H1 (cell line): ENCODE measurements at regions not wholly inside any gene's neighbourhood (a gene's known extent, or its start where the extent isn't known, plus 50 kb on each side); places are given as distances from the start of the nearest gene placed in this dataset.

Experiments
- CTCF ChIA-PET: fragments of 300-600 bp; sonication (Branson Sonifier 250); formaldehyde crosslinking; loops from one replicate; lab custom pipeline; 2021; ENCODE audit not compliant: partially characterized antibody; lab: Charles Lee
- POLR2A ChIA-PET: fragments of 300-600 bp; sonication (Branson Sonifier 250); formaldehyde crosslinking; loops from one replicate; lab custom pipeline; 2021; ENCODE audit warnings: inconsistent platforms; ENCODE audit not compliant: partially characterized antibody; lab: Charles Lee
- DNase-seq, 2 experiments: peaks; one replicate each; pipeline versions ENCODE4 v3.0.0 to v3.0.0-alpha.2; 2010 to 2022; ENCODE audit warnings: low spot score in 2 of 2, low read depth in 1 of 2, mixed read lengths in 1 of 2
- FAIRE-seq: peaks from 2 replicates; lab custom pipeline; 2011; peaks lifted over from hg19 to GRCh38; lab: Jason Lieb, UNC
- H2AFZ ChIP-seq: 2 replicates; pipeline ENCODE4 v1.8.1; 2012; ENCODE audit warnings: low read length, inconsistent platforms
- H2AK5ac ChIP-seq: 2 replicates; pipeline ENCODE4 v1.6.1; 2013; ENCODE audit warnings: low read depth, low read length
- H2BK120ac ChIP-seq: replicated peaks from 2 replicates; pipeline ENCODE3; 2013; ENCODE audit warnings: low read depth, low read length, inconsistent platforms
- H2BK12ac ChIP-seq: 2 replicates; pipeline ENCODE4 v1.6.1; 2013; ENCODE audit warnings: low read depth, low read length
- H2BK15ac ChIP-seq: 2 replicates; pipeline ENCODE4 v1.6.1; 2013; ENCODE audit warnings: low read length
- H2BK20ac ChIP-seq: 2 replicates; pipeline ENCODE4 v1.6.1; 2013; ENCODE audit warnings: low read length
- H2BK5ac ChIP-seq: 2 replicates; pipeline ENCODE4 v1.6.1; 2013; ENCODE audit warnings: low read depth, low read length
- H3K14ac ChIP-seq: 2 replicates; pipeline ENCODE4 v1.6.1; 2013; ENCODE audit warnings: inconsistent platforms; ENCODE audit not compliant: insufficient read length
- H3K18ac ChIP-seq: 2 replicates; pipeline ENCODE4 v1.6.1; 2013; ENCODE audit warnings: low read length; ENCODE audit errors: extremely low read depth
- H3K23ac ChIP-seq: 2 replicates; pipeline ENCODE4 v1.6.1; 2013; ENCODE audit warnings: inconsistent platforms; ENCODE audit not compliant: insufficient read length
- H3K23me2 ChIP-seq: 2 replicates; pipeline ENCODE4 v1.6.1; 2013; ENCODE audit warnings: low read depth, low read length
- H3K27ac ChIP-seq: 2 replicates; pipeline ENCODE4 v1.6.1; 2011; ENCODE audit warnings: low read depth, low read length, inconsistent platforms
- H3K27me3 ChIP-seq, 4 experiments: replicated peaks in 1 of 4; 1 replicate in 1 of 4; 2 replicates in 3 of 4; pipeline versions ENCODE4 v1.6.1 to v1.8.1; 2011 to 2013; ENCODE audit warnings: low read length in 3 of 4, mild to moderate bottlenecking in 3 of 4, inconsistent platforms in 2 of 4, mixed read lengths in 2 of 4, moderate library complexity in 1 of 4; ENCODE audit not compliant: control insufficient read depth in 3 of 4, insufficient read depth in 3 of 4; ENCODE audit errors: extremely low read depth in 1 of 4
- H3K36me3 ChIP-seq, 4 experiments: 2 replicates each; pipeline versions ENCODE4 v1.6.1 to v1.8.1; 2011 to 2013; ENCODE audit warnings: mild to moderate bottlenecking in 4 of 4, low read length in 3 of 4, moderate library complexity in 2 of 4, control low read depth in 1 of 4, inconsistent platforms in 1 of 4; ENCODE audit not compliant: insufficient read depth in 4 of 4, control insufficient read depth in 2 of 4
- H3K4ac ChIP-seq: replicated peaks from 2 replicates; pipeline ENCODE3; 2013; ENCODE audit warnings: low read length, low read depth, mixed read lengths, inconsistent platforms; ENCODE audit not compliant: insufficient read length
- H3K4me1 ChIP-seq, 4 experiments: replicated peaks in 1 of 4; 1 replicate in 1 of 4; 2 replicates in 3 of 4; pipeline versions ENCODE4 v1.6.1 to v1.8.1; 2011 to 2013; ENCODE audit warnings: low read length in 3 of 4, inconsistent platforms in 2 of 4, mixed read lengths in 1 of 4; ENCODE audit not compliant: insufficient read depth in 4 of 4, control insufficient read depth in 3 of 4
- H3K4me2 ChIP-seq, 2 experiments: 2 replicates each; pipeline versions ENCODE4 v1.6.1 to v1.8.1; 2011 to 2013; ENCODE audit warnings: low read depth in 2 of 2, low read length in 2 of 2, control low read depth in 1 of 2, inconsistent platforms in 1 of 2, mild to moderate bottlenecking in 1 of 2; ENCODE audit not compliant: insufficient read depth in 1 of 2
- H3K4me3 ChIP-seq, 4 experiments: fragments of 200-600, 300-600 bp in 1 of 4; sonication (generic), shearing (Covaris generic), sonication (Bioruptor Twin) in 1 of 4; 2 replicates each; pipeline versions ENCODE4 v1.5.1 to v1.8.1; 2011 to 2016; ENCODE audit warnings: low read length in 4 of 4, low read depth in 3 of 4, control low read depth in 2 of 4, inconsistent platforms in 2 of 4, mild to moderate bottlenecking in 2 of 4, mixed read lengths in 1 of 4, moderate library complexity in 1 of 4; ENCODE audit not compliant: insufficient read depth in 2 of 4; ENCODE audit errors: extremely low read depth in 1 of 4
- H3K56ac ChIP-seq: replicated peaks from 2 replicates; pipeline ENCODE3; 2013; ENCODE audit warnings: low read depth, mild to moderate bottlenecking, mixed read lengths, low read length, inconsistent platforms; ENCODE audit not compliant: insufficient read length
- H3K79me1 ChIP-seq: 2 replicates; pipeline ENCODE4 v1.6.1; 2013; ENCODE audit warnings: low read depth, low read length, control low read depth
- H3K79me2 ChIP-seq, 2 experiments: 2 replicates each; pipeline versions ENCODE4 v1.6.1 to v1.8.1; 2012 to 2013; ENCODE audit warnings: low read length in 2 of 2, mild to moderate bottlenecking in 2 of 2, inconsistent platforms in 1 of 2; ENCODE audit not compliant: insufficient read depth in 2 of 2, control insufficient read depth in 1 of 2
- H3K9ac ChIP-seq, 4 experiments: replicated peaks in 1 of 4; 1 replicate in 1 of 4; 2 replicates in 3 of 4; pipeline versions ENCODE4 v1.6.1 to v1.8.1; 2011 to 2013; ENCODE audit warnings: low read depth in 3 of 4, low read length in 3 of 4, control low read depth in 2 of 4, mild to moderate bottlenecking in 2 of 4, moderate library complexity in 2 of 4, inconsistent platforms in 1 of 4; ENCODE audit errors: extremely low read depth in 1 of 4
- H3K9me3 ChIP-seq, 2 experiments: 2 replicates each; pipeline versions ENCODE4 v1.6.1 to v1.8.1; 2012 to 2013; ENCODE audit warnings: mild to moderate bottlenecking in 2 of 2, moderate library complexity in 2 of 2, control low read depth in 1 of 2, inconsistent platforms in 1 of 2, low read depth in 1 of 2, low read length in 1 of 2, mixed read lengths in 1 of 2; ENCODE audit not compliant: insufficient read depth in 2 of 2
- H4K20me1 ChIP-seq, 2 experiments: replicated peaks in 1 of 2; 2 replicates each; pipeline versions ENCODE3 to v1.8.1; 2011 to 2013; ENCODE audit warnings: inconsistent platforms in 2 of 2, low read length in 2 of 2, mild to moderate bottlenecking in 1 of 2; ENCODE audit not compliant: insufficient read depth in 2 of 2, control insufficient read depth in 1 of 2
- H4K5ac ChIP-seq: 2 replicates; pipeline ENCODE4 v1.6.1; 2013; ENCODE audit warnings: low read length, low read depth, mixed read lengths, inconsistent platforms; ENCODE audit not compliant: insufficient read length
- H4K8ac ChIP-seq: 2 replicates; pipeline ENCODE4 v1.8.0; 2013; ENCODE audit warnings: mild to moderate bottlenecking, moderate library complexity, low read length, inconsistent platforms; ENCODE audit not compliant: insufficient read depth; ENCODE audit errors: extremely low read depth
- H4K91ac ChIP-seq: replicated peaks from 2 replicates; pipeline ENCODE3; 2013; ENCODE audit warnings: low read length, mixed read lengths, inconsistent platforms; ENCODE audit not compliant: insufficient read length
- CBX5 ChIP-seq: fragments of 300-800, 300-1000 bp; sonication (generic); IDR thresholded peaks from 2 replicates; pipeline ENCODE4 v1.7.1; 2016; ENCODE audit warnings: antibody characterized with exemption, low read length, low read depth
- CBX8 ChIP-seq: fragments of 300-800, 300-1000 bp; sonication (generic); IDR thresholded peaks from 2 replicates; pipeline ENCODE4 v1.7.1; 2016; ENCODE audit warnings: low read depth, low read length, borderline replicate concordance
- GTF2F1 ChIP-seq: IDR thresholded peaks from 2 replicates; pipeline ENCODE4 v1.6.1; 2012; ENCODE audit warnings: low read depth, low read length, improper control_type of control experiment, borderline replicate concordance
- KDM4A ChIP-seq: IDR thresholded peaks from one replicate; pipeline ENCODE4 v1.7.1; 2012; ENCODE audit warnings: low read depth, mild to moderate bottlenecking, moderate library complexity, low read length, inconsistent platforms; ENCODE audit not compliant: severe bottlenecking
- NRF1 ChIP-seq: IDR thresholded peaks from 2 replicates; pipeline ENCODE4 v1.6.1; 2011; ENCODE audit warnings: mild to moderate bottlenecking, low read depth, low read length, improper control_type of control experiment
- SIN3A ChIP-seq, 2 experiments: IDR thresholded peaks in 1 of 2; conservative IDR thresholded peaks in 1 of 2; 2 replicates each; pipeline ENCODE4 v1.6.1; 2011 to 2012; ENCODE audit warnings: low read length in 2 of 2, improper control_type of control experiment in 1 of 2, low read depth in 1 of 2, mild to moderate bottlenecking in 1 of 2
- USF2 ChIP-seq: IDR thresholded peaks from 2 replicates; pipeline ENCODE4 v1.6.1; 2011; ENCODE audit warnings: low read length, improper control_type of control experiment
- WGBS, 2 experiments: shearing (Covaris generic) in 1 of 2; methylation state at CpG; one replicate each; pipeline versions ENCODE4 v1.1.6 to v1.1.7; 2013 to 2015; ENCODE audit warnings: low lambda C conversion rate in 2 of 2, mixed read lengths in 2 of 2, inconsistent platforms in 1 of 2, low coverage in 1 of 2, missing lambda C conversion rate in 1 of 2; ENCODE audit not compliant: insufficient replicate concordance in 2 of 2, insufficient coverage in 1 of 2, insufficient read length in 1 of 2; ENCODE audit errors: extremely low coverage in 1 of 2, missing lambda C conversion rate in 1 of 2; 5-methylcytosine and 5-hydroxymethylcytosine counted together

GRCh38 chr11:38924644-38925043 lies 2326.6 kb upstream of the RAG2 start:
- Histone ChIP-seq H2BK15ac (no peak overlapping the region), H3K79me2 (no peaks in the 10 kb centered on the region), H3K18ac (no peak overlapping the region), H2AFZ (no peak overlapping the region), H3K56ac (no peak overlapping the region), H3K9me3 (peaks cover 0 to 3% of the 10 kb centered on the region in 2 experiments; a peak in 1 of 4 replicates), H3K36me3 (no peaks in the 10 kb centered on the region), H4K5ac (no peak overlapping the region), H2BK5ac (no peak overlapping the region), H4K20me1 (no peaks in the 10 kb centered on the region), H4K91ac (no peak overlapping the region), H2BK12ac (no peak overlapping the region), H3K4me1 (no peaks in the 10 kb centered on the region), H2AK5ac (no peak overlapping the region), H3K4me2 (no peak overlapping the region), H3K4ac (no peak overlapping the region), H3K14ac (no peak overlapping the region), H3K79me1 (no peaks in the 10 kb centered on the region), H3K4me3 (no peak overlapping the region), H2BK20ac (no peak overlapping the region), H2BK120ac (no peak overlapping the region), H3K23me2 (no peaks in the 10 kb centered on the region), H3K27me3 (no peaks in the 10 kb centered on the region), H3K27ac (no peak overlapping the region), H3K23ac (no peak overlapping the region), H3K9ac (no peak overlapping the region), H4K8ac (no peak overlapping the region)
- DNase-seq: no peak
- no peak for FAIRE-seq
- 85% methylated on average over 1 of the region's 1 CpG; no CpG with 5 or more reads in 1 of the 2 experiments for WGBS, 2 experiments
- ChIA-PET CTCF (no interaction called here), POLR2A (no interaction called here)
- no peak for TF ChIP-seq CBX8
- TF ChIP-seq KDM4A: no peak
- no peak for TF ChIP-seq CBX5
- TF ChIP-seq SIN3A (conservative IDR thresholded peaks at IDR 0.05 in 1 of 2, IDR thresholded peaks at IDR 0.05 in 1 of 2; ENCODE audit: low read depth in 1 of 2, low read length in 2 of 2): no peak
- no peak for TF ChIP-seq NRF1
- no peak for TF ChIP-seq GTF2F1
- TF ChIP-seq USF2: no peak
